H1 (cell line): ENCODE measurements at regions not wholly inside any gene's neighbourhood (a gene's known extent, or its start where the extent isn't known, plus 50 kb on each side); places are given as distances from the start of the nearest gene placed in this dataset.

Source experiments
- CTCF ChIP-seq, 3 experiments: IDR thresholded peaks; 1 replicate in 2 of 3; 2 replicates in 1 of 3; pipeline versions ENCODE4 v1.5.1 to v1.6.1; 2011; ENCODE audit warnings: low read length in 3 of 3, mild to moderate bottlenecking in 3 of 3, inconsistent platforms in 2 of 3, low read depth in 1 of 3, moderate library complexity in 1 of 3; ENCODE audit not compliant: insufficient read depth in 1 of 3; ENCODE audit errors: control extremely low read depth in 1 of 3
- KDM5A ChIP-seq: fragments of 200-600 bp; IDR thresholded peaks from 2 replicates; pipeline ENCODE4 v1.7.1; 2012; ENCODE audit warnings: mild to moderate bottlenecking, low read length, inconsistent platforms, mixed read lengths
- POLR2A ChIP-seq, 2 experiments: IDR thresholded peaks; 1 replicate in 1 of 2; 2 replicates in 1 of 2; pipeline ENCODE4 v1.6.1; 2011; ENCODE audit warnings: low read depth in 2 of 2, low read length in 2 of 2, mild to moderate bottlenecking in 2 of 2; ENCODE audit errors: control extremely low read depth in 1 of 2
- POLR2AphosphoS5 ChIP-seq: IDR thresholded peaks from 2 replicates; pipeline ENCODE4 v1.6.1; 2011; ENCODE audit warnings: low read depth, low read length
- SUZ12 ChIP-seq: fragments of 200-600 bp; sonication (generic); IDR thresholded peaks from 2 replicates; pipeline ENCODE4 v1.6.1; 2012; ENCODE audit warnings: mild to moderate bottlenecking, inconsistent platforms, low read length, moderate library complexity, mixed read lengths
- TCF12 ChIP-seq: IDR thresholded peaks from 2 replicates; pipeline ENCODE4 v1.6.1; 2011; ENCODE audit warnings: low read depth, mild to moderate bottlenecking, low read length

GRCh38 chr14:80419345-80419744, 208.0 kb upstream of the DIO2 start (continued):
- no peak for TF ChIP-seq POLR2A (IDR thresholded peaks at IDR 0.05; ENCODE audit: control extremely low read depth in 1 of 2, low read depth in 2 of 2, low read length in 2 of 2)
- no peak for TF ChIP-seq CTCF (IDR thresholded peaks at IDR 0.05; ENCODE audit: control extremely low read depth in 1 of 3, insufficient read depth in 1 of 3, low read depth in 1 of 3, low read length in 3 of 3)
- TF ChIP-seq KDM5A = no peak
- no peak for TF ChIP-seq TCF12
- TF ChIP-seq POLR2AphosphoS5 = no peak
- no peak for TF ChIP-seq SUZ12
